ENCODE measurements at regions not wholly inside any gene's neighbourhood (a gene's known extent, or its start where the extent isn't known, plus 50 kb on each side); places are given as distances from the start of the nearest gene placed in this dataset.

GRCh38 chr9:78438780-78439179 lies 141.9 kb downstream of the PSAT1 start:
- FAIRE-seq (no peak), DNase-seq (ENCODE audit: low read depth) (no peak)
- H3K27me3 Mint-ChIP-seq (ENCODE audit: low read depth, unreplicated experiment): peaks cover 13% of the 10 kb centered on the region
- no peak overlapping the region for H3K27ac ChIP-seq (ENCODE audit: low read depth, low read length)
- H3K4me1 Mint-ChIP-seq (ENCODE audit: low read depth, unreplicated experiment): peaks cover 11% of the 10 kb centered on the region
- H3K27me3 ChIP-seq (ENCODE audit: insufficient read depth, low read length): no peaks in the 10 kb centered on the region
- peaks cover 3% of the 10 kb centered on the region for H3K9me3 Mint-ChIP-seq (ENCODE audit: unreplicated experiment)
- H3K4me3 Mint-ChIP-seq (ENCODE audit: unreplicated experiment): no peak overlapping the region
- H3K36me3 Mint-ChIP-seq (ENCODE audit: low read depth, unreplicated experiment): no peaks in the 10 kb centered on the region
- no peaks in the 10 kb centered on the region for H3K79me2 ChIP-seq (ENCODE audit: insufficient read depth, low read length)
- H2AFZ ChIP-seq (ENCODE audit: low read depth, low read length): peak overlapping the region; percentile 76
- H3K9me3 ChIP-seq (ENCODE audit: insufficient read depth, low read depth, low read length): no peaks in the 10 kb centered on the region
- no peaks in the 10 kb centered on the region for H4K20me1 ChIP-seq (ENCODE audit: insufficient read depth, low read length)
- peaks cover 9% of the 10 kb centered on the region for H3K4me1 ChIP-seq (ENCODE audit: insufficient read depth, low read length)
- H3K27ac Mint-ChIP-seq (ENCODE audit: unreplicated experiment): no peak overlapping the region
- no peak overlapping the region for H3K4me3 ChIP-seq (ENCODE audit: insufficient read depth, low read depth, low read length)
- no peaks in the 10 kb centered on the region for H3K36me3 ChIP-seq (ENCODE audit: insufficient read depth, low read length)
- peak overlapping the region; percentile 84 for H3K4me2 ChIP-seq (ENCODE audit: low read length)
- TF ChIP-seq, protein P1, sequence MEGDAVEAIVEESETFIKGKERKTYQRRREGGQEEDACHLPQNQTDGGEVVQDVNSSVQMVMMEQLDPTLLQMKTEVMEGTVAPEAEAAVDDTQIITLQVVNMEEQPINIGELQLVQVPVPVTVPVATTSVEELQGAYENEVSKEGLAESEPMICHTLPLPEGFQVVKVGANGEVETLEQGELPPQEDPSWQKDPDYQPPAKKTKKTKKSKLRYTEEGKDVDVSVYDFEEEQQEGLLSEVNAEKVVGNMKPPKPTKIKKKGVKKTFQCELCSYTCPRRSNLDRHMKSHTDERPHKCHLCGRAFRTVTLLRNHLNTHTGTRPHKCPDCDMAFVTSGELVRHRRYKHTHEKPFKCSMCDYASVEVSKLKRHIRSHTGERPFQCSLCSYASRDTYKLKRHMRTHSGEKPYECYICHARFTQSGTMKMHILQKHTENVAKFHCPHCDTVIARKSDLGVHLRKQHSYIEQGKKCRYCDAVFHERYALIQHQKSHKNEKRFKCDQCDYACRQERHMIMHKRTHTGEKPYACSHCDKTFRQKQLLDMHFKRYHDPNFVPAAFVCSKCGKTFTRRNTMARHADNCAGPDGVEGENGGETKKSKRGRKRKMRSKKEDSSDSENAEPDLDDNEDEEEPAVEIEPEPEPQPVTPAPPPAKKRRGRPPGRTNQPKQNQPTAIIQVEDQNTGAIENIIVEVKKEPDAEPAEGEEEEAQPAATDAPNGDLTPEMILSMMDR (IDR thresholded peaks at IDR 0.05; ENCODE audit: insufficient read depth, low read depth, low read length): no peak
- no peak for TF ChIP-seq EZH2 (IDR thresholded peaks at IDR 0.05; ENCODE audit: insufficient read depth, low read length)
- H3K9ac ChIP-seq (ENCODE audit: low read length): peak overlapping the region; percentile 34

DNA sequence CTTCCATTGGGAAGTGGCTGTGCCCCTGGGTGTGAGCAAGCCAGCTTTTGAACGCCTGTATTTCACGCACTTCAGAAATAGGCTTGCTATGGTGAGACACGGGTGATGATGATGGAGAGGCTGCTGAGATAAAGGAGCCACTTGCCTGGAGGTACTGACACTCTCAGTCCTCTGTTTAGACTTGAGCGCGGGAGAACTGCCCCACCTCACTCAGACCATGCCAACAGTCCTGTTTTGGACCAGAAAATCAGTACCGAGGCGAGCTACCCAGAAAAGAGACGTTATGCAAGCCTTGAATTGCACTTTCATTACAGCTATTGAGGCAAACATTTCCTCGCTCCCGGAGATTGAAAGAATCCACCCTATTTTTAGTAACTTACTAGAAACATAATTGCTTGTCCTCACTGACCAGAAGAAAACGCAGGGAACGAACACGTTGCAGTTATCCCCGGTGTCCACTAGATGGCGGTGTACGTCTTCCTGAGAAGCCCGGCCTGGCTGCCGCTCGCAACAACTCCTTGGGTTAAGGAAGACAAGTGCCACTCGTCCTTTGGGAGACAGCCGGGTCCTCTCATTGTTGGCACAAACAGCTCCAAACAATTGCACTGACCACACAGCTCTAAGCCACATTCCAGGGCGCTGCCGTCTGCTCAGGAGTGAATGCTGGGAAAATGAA lies 142.4 kb downstream of the PSAT1 start:
- no peaks in the 10 kb centered on the region for H3K27me3 ChIP-seq (ENCODE audit: insufficient read depth, low read length)
- DNase-seq (ENCODE audit: low read depth) (peak; percentile 79), FAIRE-seq (peak; percentile 76)
- H2AFZ ChIP-seq (ENCODE audit: low read depth, low read length): peak overlapping the region; percentile 76
- Mint-ChIP-seq H3K4me1 (ENCODE audit: low read depth, unreplicated experiment) (peaks cover 11% of the 10 kb centered on the region), H3K36me3 (ENCODE audit: low read depth, unreplicated experiment) (no peaks in the 10 kb centered on the region), H3K9me3 (ENCODE audit: unreplicated experiment) (peaks cover 6% of the 10 kb centered on the region), H3K27me3 (ENCODE audit: low read depth, unreplicated experiment) (peaks cover 13% of the 10 kb centered on the region), H3K4me3 (ENCODE audit: unreplicated experiment) (peak overlapping the region; percentile 42), H3K27ac (ENCODE audit: unreplicated experiment) (no peak overlapping the region)
- no peaks in the 10 kb centered on the region for H4K20me1 ChIP-seq (ENCODE audit: insufficient read depth, low read length)
- peak overlapping the region; percentile 84 for H3K4me2 ChIP-seq (ENCODE audit: low read length)
- peak overlapping the region; percentile 34 for H3K9ac ChIP-seq (ENCODE audit: low read length)
- TF ChIP-seq, protein P1 (IDR thresholded peaks at IDR 0.05; ENCODE audit: insufficient read depth, low read depth, low read length): peak; percentile 95
- TF ChIP-seq EZH2 (IDR thresholded peaks at IDR 0.05; ENCODE audit: insufficient read depth, low read length): no peak
- peak overlapping the region; percentile 50 for H3K4me3 ChIP-seq (ENCODE audit: insufficient read depth, low read depth, low read length)
- no peaks in the 10 kb centered on the region for H3K9me3 ChIP-seq (ENCODE audit: insufficient read depth, low read depth, low read length)
- peaks cover 9% of the 10 kb centered on the region for H3K4me1 ChIP-seq (ENCODE audit: insufficient read depth, low read length)
- H3K27ac ChIP-seq (ENCODE audit: low read depth, low read length): no peak overlapping the region
- no peaks in the 10 kb centered on the region for H3K36me3 ChIP-seq (ENCODE audit: insufficient read depth, low read length)
- H3K79me2 ChIP-seq (ENCODE audit: insufficient read depth, low read length): no peaks in the 10 kb centered on the region

All from astrocyte (in vitro differentiated cells and primary cell).